ENCODE measurements at regions not wholly inside any gene's neighbourhood (a gene's known extent, or its start where the extent isn't known, plus 50 kb on each side); places are given as distances from the start of the nearest gene placed in this dataset.

- Mint-ChIP-seq H3K27me3 (ENCODE audit: low read depth) (no peaks in the 10 kb centered on the region; the same call in 1 of the 2 replicates), H3K4me1 (peaks cover 3% of the 10 kb centered on the region; the same call in 1 of the 2 replicates), H3K4me3 (no peak overlapping the region), H3K27ac (no peak overlapping the region), H3K36me3 (peaks cover 15% of the 10 kb centered on the region), H3K9me3 (peaks cover 42% of the 10 kb centered on the region)
- CTCF ChIA-PET, result no interaction called here
- POLR2A ChIA-PET, result no interaction called here
- no peak for DNase-seq (ENCODE audit: low spot score)
- TF ChIP-seq ETV6 (CRISPR knock-in tag; IDR thresholded peaks at IDR 0.05) (no peak), MYBL2 (CRISPR knock-in tag; IDR thresholded peaks at IDR 0.05) (no peak), RORB (CRISPR knock-in tag; IDR thresholded peaks at IDR 0.05) (no peak), NR3C1 (CRISPR knock-in tag; conservative IDR thresholded peaks at IDR 0.05; ENCODE audit: low read depth) (no peak), ZNF232 (CRISPR knock-in tag; IDR thresholded peaks at IDR 0.05) (no peak), ZNF671 (CRISPR knock-in tag; IDR thresholded peaks at IDR 0.05) (no peak), PRRX2 (CRISPR knock-in tag; IDR thresholded peaks at IDR 0.05) (no peak), MLX (CRISPR knock-in tag; IDR thresholded peaks at IDR 0.05) (no peak), ATF1 (CRISPR knock-in tag; IDR thresholded peaks at IDR 0.05) (no peak), TP53 (CRISPR knock-in tag; IDR thresholded peaks at IDR 0.05) (no peak), PREB (CRISPR knock-in tag; IDR thresholded peaks at IDR 0.05; ENCODE audit: borderline replicate concordance) (no peak), ZBTB21 (CRISPR knock-in tag; IDR thresholded peaks at IDR 0.05; ENCODE audit: borderline replicate concordance) (no peak), ZNF423 (CRISPR knock-in tag; IDR thresholded peaks at IDR 0.05) (no peak), ARID4B (CRISPR knock-in tag; IDR thresholded peaks at IDR 0.05; ENCODE audit: borderline replicate concordance) (no peak), CREB1 (CRISPR knock-in tag; IDR thresholded peaks at IDR 0.05) (no peak), TCF7 (CRISPR knock-in tag; IDR thresholded peaks at IDR 0.05; ENCODE audit: low read depth) (no peak)
- TF ChIP-seq, protein P1, sequence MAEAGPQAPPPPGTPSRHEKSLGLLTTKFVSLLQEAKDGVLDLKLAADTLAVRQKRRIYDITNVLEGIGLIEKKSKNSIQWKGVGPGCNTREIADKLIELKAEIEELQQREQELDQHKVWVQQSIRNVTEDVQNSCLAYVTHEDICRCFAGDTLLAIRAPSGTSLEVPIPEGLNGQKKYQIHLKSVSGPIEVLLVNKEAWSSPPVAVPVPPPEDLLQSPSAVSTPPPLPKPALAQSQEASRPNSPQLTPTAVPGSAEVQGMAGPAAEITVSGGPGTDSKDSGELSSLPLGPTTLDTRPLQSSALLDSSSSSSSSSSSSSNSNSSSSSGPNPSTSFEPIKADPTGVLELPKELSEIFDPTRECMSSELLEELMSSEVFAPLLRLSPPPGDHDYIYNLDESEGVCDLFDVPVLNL (CRISPR knock-in tag; IDR thresholded peaks at IDR 0.05; ENCODE audit: borderline replicate concordance, low read depth), result no peak
- TF ChIP-seq, protein P2, sequence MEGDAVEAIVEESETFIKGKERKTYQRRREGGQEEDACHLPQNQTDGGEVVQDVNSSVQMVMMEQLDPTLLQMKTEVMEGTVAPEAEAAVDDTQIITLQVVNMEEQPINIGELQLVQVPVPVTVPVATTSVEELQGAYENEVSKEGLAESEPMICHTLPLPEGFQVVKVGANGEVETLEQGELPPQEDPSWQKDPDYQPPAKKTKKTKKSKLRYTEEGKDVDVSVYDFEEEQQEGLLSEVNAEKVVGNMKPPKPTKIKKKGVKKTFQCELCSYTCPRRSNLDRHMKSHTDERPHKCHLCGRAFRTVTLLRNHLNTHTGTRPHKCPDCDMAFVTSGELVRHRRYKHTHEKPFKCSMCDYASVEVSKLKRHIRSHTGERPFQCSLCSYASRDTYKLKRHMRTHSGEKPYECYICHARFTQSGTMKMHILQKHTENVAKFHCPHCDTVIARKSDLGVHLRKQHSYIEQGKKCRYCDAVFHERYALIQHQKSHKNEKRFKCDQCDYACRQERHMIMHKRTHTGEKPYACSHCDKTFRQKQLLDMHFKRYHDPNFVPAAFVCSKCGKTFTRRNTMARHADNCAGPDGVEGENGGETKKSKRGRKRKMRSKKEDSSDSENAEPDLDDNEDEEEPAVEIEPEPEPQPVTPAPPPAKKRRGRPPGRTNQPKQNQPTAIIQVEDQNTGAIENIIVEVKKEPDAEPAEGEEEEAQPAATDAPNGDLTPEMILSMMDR (IDR thresholded peaks at IDR 0.05), result no peak
- TF ChIP-seq, protein P3, sequence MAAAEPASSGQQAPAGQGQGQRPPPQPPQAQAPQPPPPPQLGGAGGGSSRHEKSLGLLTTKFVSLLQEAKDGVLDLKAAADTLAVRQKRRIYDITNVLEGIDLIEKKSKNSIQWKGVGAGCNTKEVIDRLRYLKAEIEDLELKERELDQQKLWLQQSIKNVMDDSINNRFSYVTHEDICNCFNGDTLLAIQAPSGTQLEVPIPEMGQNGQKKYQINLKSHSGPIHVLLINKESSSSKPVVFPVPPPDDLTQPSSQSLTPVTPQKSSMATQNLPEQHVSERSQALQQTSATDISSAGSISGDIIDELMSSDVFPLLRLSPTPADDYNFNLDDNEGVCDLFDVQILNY (CRISPR knock-in tag; IDR thresholded peaks at IDR 0.05), result no peak
- TF ChIP-seq, protein P4, sequence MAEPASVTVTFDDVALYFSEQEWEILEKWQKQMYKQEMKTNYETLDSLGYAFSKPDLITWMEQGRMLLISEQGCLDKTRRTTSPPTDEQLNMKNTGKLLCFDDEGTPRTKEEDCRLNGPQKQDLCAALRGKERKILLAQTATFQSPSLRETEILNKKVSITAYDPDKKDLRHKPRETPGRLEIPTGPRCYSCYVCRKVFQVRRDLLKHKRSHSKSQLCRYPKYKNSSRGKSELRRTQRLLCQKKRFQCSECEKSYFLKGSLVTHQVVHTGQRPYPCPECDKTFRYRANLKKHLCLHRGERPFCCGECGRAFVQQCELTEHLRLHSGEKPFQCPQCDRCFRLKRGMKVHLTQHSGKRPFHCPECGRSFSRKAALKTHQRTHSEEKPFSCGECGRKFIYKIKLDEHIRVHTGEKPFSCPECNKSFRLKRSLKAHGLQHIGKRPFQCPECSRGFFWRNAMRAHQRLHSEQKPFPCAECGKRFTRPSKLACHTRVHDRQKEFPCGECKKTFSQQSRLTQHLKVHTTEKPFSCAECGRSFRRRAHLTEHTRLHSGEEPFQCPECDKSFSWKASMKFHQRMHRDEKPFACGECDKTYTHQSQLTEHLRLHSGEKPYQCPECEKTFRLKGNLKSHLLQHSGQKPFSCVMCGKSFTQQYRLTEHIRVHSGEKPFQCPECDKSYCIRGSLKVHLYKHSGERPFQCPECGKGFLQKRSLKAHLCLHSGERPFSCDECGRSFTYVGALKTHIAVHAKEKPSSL (CRISPR knock-in tag; conservative IDR thresholded peaks at IDR 0.05), result no peak
- no peak for ATAC-seq
Measured at GRCh38 chr12:24386836-24387235, 437.4 kb upstream of the SOX5 start.

All from WTC11 (cell line).